ENCODE measurements at regions not wholly inside any gene's neighbourhood (a gene's known extent, or its start where the extent isn't known, plus 50 kb on each side); places are given as distances from the start of the nearest gene placed in this dataset.
"Not testable (repeated sequence)": the region's sequence is repeated elsewhere in the genome, so short reads cannot be mapped to it uniquely, and the experiment has no call there.

DNA sequence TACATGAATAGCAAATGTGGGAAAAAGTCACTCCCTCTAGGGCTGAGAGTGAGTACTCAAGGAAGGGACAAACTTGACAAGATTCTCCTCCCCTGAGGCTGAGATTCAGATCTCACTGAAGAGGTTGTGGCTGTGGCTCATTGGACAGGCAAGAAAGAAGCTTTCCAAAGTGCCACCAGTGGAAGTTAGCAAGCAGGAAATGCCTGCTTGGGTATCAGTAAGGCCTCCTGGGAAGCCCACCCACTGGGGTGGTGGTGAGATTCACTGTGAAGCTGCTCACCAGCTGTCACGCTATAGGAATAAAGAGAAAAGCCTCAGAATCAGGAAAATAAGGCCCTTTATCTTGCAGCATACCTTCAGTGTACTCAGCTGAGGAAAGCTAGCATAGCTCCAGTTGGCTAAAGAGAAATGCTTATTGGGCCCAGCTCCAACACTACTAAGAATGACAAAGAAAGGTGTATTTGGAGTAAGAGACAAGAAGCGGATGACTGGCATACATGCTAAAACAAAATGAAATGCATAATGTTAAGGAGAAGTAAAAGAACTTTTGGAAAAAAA is 274.4 kb upstream of the TOM1L1 start:
- Histone ChIP-seq H3K9ac (ENCODE audit: low read depth, low read length) (no peak overlapping the region), H4K20me1 (ENCODE audit: insufficient read depth, low read length) (no peaks in the 10 kb centered on the region), H4K5ac (ENCODE audit: low read depth, low read length) (no peak overlapping the region), H3K9me1 (ENCODE audit: insufficient read depth, low read length) (no peaks in the 10 kb centered on the region), H3K18ac (ENCODE audit: low read depth, low read length) (no peak overlapping the region), H3K4me2 (ENCODE audit: low read depth, low read length) (no peak overlapping the region), H3K27me3 (ENCODE audit: control insufficient read depth, insufficient read depth, low read length) (no peaks in the 10 kb centered on the region), H2AK9ac (replicated peaks; ENCODE audit: low read depth, low read length, poor library complexity) (no peak overlapping the region), H3K4me1 (ENCODE audit: control insufficient read depth, insufficient read depth, low read length) (no peaks in the 10 kb centered on the region), H2AFZ (replicated peaks; ENCODE audit: low read length, poor library complexity) (no peak overlapping the region), H3K14ac (replicated peaks; ENCODE audit: low read depth, low read length) (no peak overlapping the region), H3K27ac (ENCODE audit: insufficient read depth, low read length) (no peak overlapping the region), H2BK20ac (ENCODE audit: low read depth, low read length) (no peak overlapping the region), H3K23ac (ENCODE audit: low read depth, low read length) (no peak overlapping the region), H2BK5ac (ENCODE audit: low read depth, low read length, poor library complexity, severe bottlenecking) (no peak overlapping the region), H3K36me3 (ENCODE audit: control insufficient read depth, insufficient read depth, low read length) (no peaks in the 10 kb centered on the region), H2AK5ac (ENCODE audit: low read depth, low read length) (no peak overlapping the region), H4K8ac (ENCODE audit: low read depth in 2 of 2, low read length in 2 of 2) (no peak overlapping the region), H3K9me3 (ENCODE audit: control insufficient read depth, insufficient read depth, low read length) (peaks cover 2% of the 10 kb centered on the region), H3K56ac (ENCODE audit: extremely low read depth, insufficient read depth, low read length) (no peak overlapping the region), H3K4me3 (ENCODE audit: insufficient read depth, low read depth, low read length) (no peak overlapping the region), H2BK15ac (ENCODE audit: low read depth, low read length) (no peak overlapping the region), H3K4ac (ENCODE audit: low read depth, low read length) (no peak overlapping the region), H4K91ac (ENCODE audit: insufficient read depth, low read depth, low read length) (no peak overlapping the region), H3K79me1 (ENCODE audit: low read depth in 1 of 2, low read length in 2 of 2) (no peaks in the 10 kb centered on the region), H2BK120ac (ENCODE audit: low read depth, low read length) (no peak overlapping the region)
- TF ChIP-seq RCOR1 (IDR thresholded peaks at IDR 0.05; ENCODE audit: insufficient replicate concordance, low read length) (no peak), SMC3 (IDR thresholded peaks at IDR 0.05; ENCODE audit: low read depth, low read length) (no peak)
- TF ChIP-seq, protein P1, sequence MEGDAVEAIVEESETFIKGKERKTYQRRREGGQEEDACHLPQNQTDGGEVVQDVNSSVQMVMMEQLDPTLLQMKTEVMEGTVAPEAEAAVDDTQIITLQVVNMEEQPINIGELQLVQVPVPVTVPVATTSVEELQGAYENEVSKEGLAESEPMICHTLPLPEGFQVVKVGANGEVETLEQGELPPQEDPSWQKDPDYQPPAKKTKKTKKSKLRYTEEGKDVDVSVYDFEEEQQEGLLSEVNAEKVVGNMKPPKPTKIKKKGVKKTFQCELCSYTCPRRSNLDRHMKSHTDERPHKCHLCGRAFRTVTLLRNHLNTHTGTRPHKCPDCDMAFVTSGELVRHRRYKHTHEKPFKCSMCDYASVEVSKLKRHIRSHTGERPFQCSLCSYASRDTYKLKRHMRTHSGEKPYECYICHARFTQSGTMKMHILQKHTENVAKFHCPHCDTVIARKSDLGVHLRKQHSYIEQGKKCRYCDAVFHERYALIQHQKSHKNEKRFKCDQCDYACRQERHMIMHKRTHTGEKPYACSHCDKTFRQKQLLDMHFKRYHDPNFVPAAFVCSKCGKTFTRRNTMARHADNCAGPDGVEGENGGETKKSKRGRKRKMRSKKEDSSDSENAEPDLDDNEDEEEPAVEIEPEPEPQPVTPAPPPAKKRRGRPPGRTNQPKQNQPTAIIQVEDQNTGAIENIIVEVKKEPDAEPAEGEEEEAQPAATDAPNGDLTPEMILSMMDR (conservative IDR thresholded peaks at IDR 0.05; ENCODE audit: low read depth, low read length): no peak
- ATAC-seq (ENCODE audit: low read depth) (no peak), DNase-seq (no peak)
- intact Hi-C loops (cut with micrococcal nuclease) (no loop called here), dilution Hi-C loops (cut with HindIII; ENCODE audit: low sequenced_read_pairs, unreplicated experiment) (no loop called here), in situ Hi-C loops (cut with MboI; ENCODE audit: low sequenced_read_pairs) (no loop called here)
- ChIA-PET CTCF (no interaction called here), POLR2A (ENCODE audit: unreplicated experiment) (no interaction called here)
- WGBS, 2 experiments (ENCODE audit: extremely low coverage in 2 of 2, insufficient read length in 1 of 2): no CpG with 5 or more reads among the region's 2 CpGs
- BruUV-seq (replicated peaks): no TSS peak

DNA sequence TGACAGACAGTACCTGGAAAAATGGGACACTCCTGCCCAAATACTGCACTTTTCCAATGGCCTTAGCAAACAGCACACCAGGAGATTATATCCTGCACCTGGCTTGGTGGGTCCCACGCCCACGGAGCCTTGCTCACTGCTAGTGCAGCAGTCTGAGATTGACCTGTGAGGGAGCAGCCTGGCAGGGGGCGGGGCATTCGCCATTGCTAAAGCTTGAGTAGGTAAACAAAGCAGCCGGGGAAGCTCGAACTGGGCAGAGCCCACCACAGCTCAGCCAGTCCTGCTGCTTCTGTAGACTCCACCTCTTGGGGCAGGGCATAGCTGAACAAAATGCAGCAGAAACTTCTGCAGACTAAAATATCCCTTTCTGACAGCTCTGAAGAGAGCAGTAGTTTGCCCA is 261.2 kb upstream of the TOM1L1 start:
- H3K27ac ChIP-seq (ENCODE audit: insufficient read depth, low read length); H2AK9ac ChIP-seq (replicated peaks; ENCODE audit: low read depth, low read length, poor library complexity); H3K27me3 ChIP-seq (ENCODE audit: control insufficient read depth, insufficient read depth, low read length); H4K8ac ChIP-seq (ENCODE audit: low read depth in 2 of 2, low read length in 2 of 2); H3K18ac ChIP-seq (ENCODE audit: low read depth, low read length); H2BK15ac ChIP-seq (ENCODE audit: low read depth, low read length); H4K91ac ChIP-seq (ENCODE audit: insufficient read depth, low read depth, low read length); H2BK120ac ChIP-seq (ENCODE audit: low read depth, low read length); H3K36me3 ChIP-seq (ENCODE audit: control insufficient read depth, insufficient read depth, low read length); H3K4ac ChIP-seq (ENCODE audit: low read depth, low read length); H3K4me2 ChIP-seq (ENCODE audit: low read depth, low read length); intact Hi-C loops (cut with micrococcal nuclease); H3K56ac ChIP-seq (ENCODE audit: extremely low read depth, insufficient read depth, low read length); in situ Hi-C loops (cut with MboI; ENCODE audit: low sequenced_read_pairs); H4K5ac ChIP-seq (ENCODE audit: low read depth, low read length); POLR2A ChIA-PET (ENCODE audit: unreplicated experiment); H3K79me1 ChIP-seq (ENCODE audit: low read depth in 1 of 2, low read length in 2 of 2); H2BK20ac ChIP-seq (ENCODE audit: low read depth, low read length); H3K4me1 ChIP-seq (ENCODE audit: control insufficient read depth, insufficient read depth, low read length); H3K4me3 ChIP-seq (ENCODE audit: insufficient read depth, low read depth, low read length); CTCF ChIA-PET; H4K20me1 ChIP-seq (ENCODE audit: insufficient read depth, low read length); H2BK5ac ChIP-seq (ENCODE audit: low read depth, low read length, poor library complexity, severe bottlenecking); H2AFZ ChIP-seq (replicated peaks; ENCODE audit: low read length, poor library complexity); H3K9me3 ChIP-seq (ENCODE audit: control insufficient read depth, insufficient read depth, low read length); H3K9me1 ChIP-seq (ENCODE audit: insufficient read depth, low read length); BruUV-seq (replicated peaks); H3K23ac ChIP-seq (ENCODE audit: low read depth, low read length); H2AK5ac ChIP-seq (ENCODE audit: low read depth, low read length); H3K9ac ChIP-seq (ENCODE audit: low read depth, low read length); dilution Hi-C loops (cut with HindIII; ENCODE audit: low sequenced_read_pairs, unreplicated experiment); DNase-seq; ATAC-seq (ENCODE audit: low read depth); H3K14ac ChIP-seq (replicated peaks; ENCODE audit: low read depth, low read length): not testable (repeated sequence)
- WGBS, 2 experiments (ENCODE audit: extremely low coverage in 2 of 2, insufficient read length in 1 of 2): no CpG with 5 or more reads among the region's 6 CpGs

Measured in IMR-90 (cell line).